Panc1 (cell line): ENCODE measurements at regions not wholly inside any gene's neighbourhood (a gene's known extent, or its start where the extent isn't known, plus 50 kb on each side); places are given as distances from the start of the nearest gene placed in this dataset.

ENCODE experiments used
- CTCF ChIP-seq: fragments of 450-650 bp; IDR thresholded peaks from 2 replicates; pipeline ENCODE4 v1.5.1; 2017; ENCODE audit warnings: mild to moderate bottlenecking
- POLR2AphosphoS5 ChIP-seq: IDR thresholded peaks from 2 replicates; pipeline ENCODE4 v1.6.1; 2012; ENCODE audit warnings: mild to moderate bottlenecking, low read depth, low read length, moderate library complexity
- SIN3A ChIP-seq: IDR thresholded peaks from 2 replicates; pipeline ENCODE4 v1.6.1; 2012; ENCODE audit warnings: low read depth, mild to moderate bottlenecking, low read length, moderate library complexity, borderline replicate concordance; ENCODE audit not compliant: insufficient read depth
- TCF7L2 ChIP-seq: IDR thresholded peaks from 2 replicates; pipeline ENCODE4 v1.6.1; 2011; ENCODE audit warnings: mild to moderate bottlenecking, low read depth, low read length, inconsistent platforms
- TF ChIP-seq, protein P1 (sequence below), 2 experiments: IDR thresholded peaks; 2 replicates each; pipeline ENCODE4 v1.6.1; 2011 to 2012; ENCODE audit warnings: low read depth in 2 of 2, control low read depth in 1 of 2, low read length in 1 of 2, mild to moderate bottlenecking in 1 of 2, moderate library complexity in 1 of 2; ENCODE audit not compliant: insufficient read depth in 1 of 2

GRCh38 chr2:187912950-187913349 is 358.7 kb upstream of the TFPI start:
- TF ChIP-seq CTCF (no peak), SIN3A (no peak), TCF7L2 (no peak), POLR2AphosphoS5 (no peak)
- TF ChIP-seq, protein P1, sequence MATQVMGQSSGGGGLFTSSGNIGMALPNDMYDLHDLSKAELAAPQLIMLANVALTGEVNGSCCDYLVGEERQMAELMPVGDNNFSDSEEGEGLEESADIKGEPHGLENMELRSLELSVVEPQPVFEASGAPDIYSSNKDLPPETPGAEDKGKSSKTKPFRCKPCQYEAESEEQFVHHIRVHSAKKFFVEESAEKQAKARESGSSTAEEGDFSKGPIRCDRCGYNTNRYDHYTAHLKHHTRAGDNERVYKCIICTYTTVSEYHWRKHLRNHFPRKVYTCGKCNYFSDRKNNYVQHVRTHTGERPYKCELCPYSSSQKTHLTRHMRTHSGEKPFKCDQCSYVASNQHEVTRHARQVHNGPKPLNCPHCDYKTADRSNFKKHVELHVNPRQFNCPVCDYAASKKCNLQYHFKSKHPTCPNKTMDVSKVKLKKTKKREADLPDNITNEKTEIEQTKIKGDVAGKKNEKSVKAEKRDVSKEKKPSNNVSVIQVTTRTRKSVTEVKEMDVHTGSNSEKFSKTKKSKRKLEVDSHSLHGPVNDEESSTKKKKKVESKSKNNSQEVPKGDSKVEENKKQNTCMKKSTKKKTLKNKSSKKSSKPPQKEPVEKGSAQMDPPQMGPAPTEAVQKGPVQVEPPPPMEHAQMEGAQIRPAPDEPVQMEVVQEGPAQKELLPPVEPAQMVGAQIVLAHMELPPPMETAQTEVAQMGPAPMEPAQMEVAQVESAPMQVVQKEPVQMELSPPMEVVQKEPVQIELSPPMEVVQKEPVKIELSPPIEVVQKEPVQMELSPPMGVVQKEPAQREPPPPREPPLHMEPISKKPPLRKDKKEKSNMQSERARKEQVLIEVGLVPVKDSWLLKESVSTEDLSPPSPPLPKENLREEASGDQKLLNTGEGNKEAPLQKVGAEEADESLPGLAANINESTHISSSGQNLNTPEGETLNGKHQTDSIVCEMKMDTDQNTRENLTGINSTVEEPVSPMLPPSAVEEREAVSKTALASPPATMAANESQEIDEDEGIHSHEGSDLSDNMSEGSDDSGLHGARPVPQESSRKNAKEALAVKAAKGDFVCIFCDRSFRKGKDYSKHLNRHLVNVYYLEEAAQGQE (IDR thresholded peaks at IDR 0.05; ENCODE audit: insufficient read depth in 1 of 2, low read depth in 2 of 2, low read length in 1 of 2): no peak
